Mucosa of gallbladder (tissue), 1 donor: ENCODE measurements at regions not wholly inside any gene's neighbourhood (a gene's known extent, or its start where the extent isn't known, plus 50 kb on each side); places are given as distances from the start of the nearest gene placed in this dataset.

Experiments
- DNase-seq: peaks from one replicate; pipeline ENCODE4 v3.0.0-alpha.2; 2020; ENCODE audit warnings: low spot score
- donor health status: DM: no; HTN: no; CAD: no.

- no peak for DNase-seq
These were observed 387.6 kb downstream of the ELAVL2 start for GRCh38 chr9:23438299-23438907.

DNA sequence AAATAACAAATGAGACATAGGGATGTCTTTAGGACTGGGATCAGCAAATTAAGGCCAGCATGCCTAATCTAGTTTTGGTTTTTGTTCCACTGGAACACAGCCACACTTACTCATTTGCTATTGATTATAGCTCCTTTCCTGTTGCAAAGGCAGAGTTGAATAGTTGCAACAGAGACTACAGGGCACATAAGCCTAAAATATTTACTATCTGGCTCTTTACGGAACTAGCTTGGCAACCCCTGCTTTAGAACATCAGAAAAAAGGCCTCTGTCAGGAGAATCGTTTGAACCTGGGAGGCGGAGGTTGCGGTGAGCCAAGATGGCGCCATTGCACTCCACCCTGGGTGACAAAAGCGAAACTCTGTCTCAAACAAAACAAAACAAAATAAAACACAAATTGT, 384.8 kb downstream of the ELAVL2 start:
- no peak for DNase-seq

DNA sequence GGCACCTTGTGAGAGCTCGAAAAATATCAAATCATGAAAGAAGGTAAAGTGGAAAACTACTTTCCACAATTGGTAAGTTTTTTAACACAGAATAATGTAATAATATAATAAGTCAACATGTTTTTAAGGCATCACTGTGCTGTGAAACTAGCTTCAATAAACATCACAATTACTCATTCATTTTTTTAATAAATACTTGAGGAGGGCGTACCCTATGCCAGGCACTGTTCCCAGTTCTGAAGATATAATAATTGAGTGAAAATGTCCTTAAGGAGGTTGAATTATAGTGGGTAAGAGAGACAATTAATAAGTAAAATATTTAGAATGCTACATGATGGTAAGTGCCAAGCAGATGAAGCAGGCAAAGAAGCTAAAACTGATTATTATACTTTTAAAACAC, 381.4 kb downstream of the ELAVL2 start:
- no peak for DNase-seq

DNA sequence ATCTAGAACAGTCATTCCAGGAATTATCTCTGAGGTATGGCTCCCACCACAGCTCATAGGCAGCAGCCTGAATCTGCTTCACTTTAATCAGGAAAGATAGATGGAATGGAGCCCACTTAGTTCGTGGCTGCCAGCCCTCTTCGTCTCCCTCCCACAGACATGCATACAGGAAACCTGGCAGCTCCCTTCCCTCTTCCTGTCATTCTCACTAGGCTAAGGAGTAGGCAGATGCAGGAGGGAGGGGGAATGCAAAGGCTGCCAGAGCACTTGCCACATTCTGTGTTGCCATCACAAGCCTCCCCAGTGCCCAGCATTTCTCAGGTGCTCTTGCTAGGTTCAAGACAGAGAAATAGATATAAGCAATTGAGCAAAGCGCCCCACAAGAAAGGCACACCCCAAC, 378.9 kb downstream of the ELAVL2 start:
- DNase-seq, result no peak

- no peak for DNase-seq
These were observed 378.1 kb downstream of the ELAVL2 start for GRCh38 chr9:23447944-23448343.

DNA sequence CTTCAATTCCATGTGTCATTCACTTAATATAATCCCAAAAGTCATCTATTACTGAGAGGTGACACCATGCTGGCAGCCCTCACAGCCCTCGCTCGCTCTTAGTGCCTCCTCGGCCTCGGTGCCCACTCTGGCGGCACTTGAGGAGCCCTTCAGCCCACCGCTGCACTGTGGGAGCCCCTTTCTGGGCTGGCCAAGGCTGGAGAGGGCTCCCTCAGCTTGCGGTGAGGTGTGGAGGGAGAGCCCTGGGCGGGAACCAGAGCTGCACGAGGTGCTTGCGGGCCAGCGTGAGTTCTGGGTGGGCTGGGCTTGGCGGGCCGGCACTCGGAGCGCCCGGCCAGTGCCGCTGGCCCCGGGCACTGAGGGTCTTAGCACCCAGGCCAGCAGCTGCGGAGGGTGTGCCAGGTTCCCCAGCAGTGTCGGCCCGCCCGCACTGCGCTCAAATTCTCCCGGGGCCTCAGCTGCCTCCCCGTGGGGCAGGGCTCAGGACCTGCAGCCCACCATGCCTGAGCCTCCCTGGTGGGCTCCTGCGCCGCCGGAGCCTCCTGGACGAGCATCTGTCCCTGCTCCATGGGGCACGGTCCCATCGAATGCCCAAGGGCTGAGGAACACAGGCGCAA, 374.1 kb downstream of the ELAVL2 start:
- DNase-seq, result no peak

DNA sequence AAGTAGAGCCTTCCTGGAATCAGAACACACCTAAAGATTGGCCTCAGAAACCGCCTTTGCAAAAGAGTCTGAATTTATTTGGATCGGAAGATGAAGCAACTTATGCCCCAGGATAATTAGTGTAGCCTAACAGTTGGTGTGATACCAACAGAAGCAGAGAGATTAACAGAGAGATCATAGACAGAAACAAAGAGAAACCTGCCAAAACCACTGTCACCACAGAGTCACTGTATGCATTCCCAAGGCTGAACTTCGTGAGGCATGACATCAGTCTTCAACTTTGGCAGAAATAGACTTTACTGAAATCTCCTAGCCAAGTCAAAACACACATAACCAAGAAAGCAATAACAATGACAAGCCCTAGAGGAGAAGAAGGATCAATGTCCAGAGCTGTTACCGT, 361.8 kb downstream of the ELAVL2 start:
- no peak for DNase-seq

GRCh38 chr9:23467276-23467675, 358.8 kb downstream of the ELAVL2 start:
- DNase-seq, result no peak

- no peak for DNase-seq
These were observed 348.1 kb downstream of the ELAVL2 start for GRCh38 chr9:23477908-23478307.

DNA sequence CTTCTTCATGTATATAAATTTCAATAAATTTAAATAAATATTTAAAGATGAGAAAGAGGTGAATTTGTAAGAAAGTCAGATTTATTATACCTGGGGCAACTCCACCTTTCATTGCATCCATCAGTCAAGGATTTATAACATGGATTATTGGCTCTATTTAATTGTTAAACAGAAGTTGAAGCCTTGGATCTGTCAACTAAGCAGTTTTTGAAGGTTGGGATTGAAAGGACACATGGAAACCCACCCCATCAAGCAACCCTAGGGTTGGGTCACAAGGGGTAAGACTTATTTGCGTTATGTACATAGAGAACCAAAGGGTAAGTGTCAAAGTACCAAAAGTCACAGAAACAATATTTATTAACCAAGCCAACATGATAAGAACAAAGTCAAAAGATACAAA, 342.5 kb downstream of the ELAVL2 start:
- no peak for DNase-seq

- peak; percentile 46 for DNase-seq
These were observed 333.7 kb downstream of the ELAVL2 start for GRCh38 chr9:23492126-23493002.

GRCh38 chr9:23493219-23493618, 332.8 kb downstream of the ELAVL2 start:
- no peak for DNase-seq

- DNase-seq, result no peak
These were observed 329.4 kb downstream of the ELAVL2 start for GRCh38 chr9:23496489-23497136.

DNA sequence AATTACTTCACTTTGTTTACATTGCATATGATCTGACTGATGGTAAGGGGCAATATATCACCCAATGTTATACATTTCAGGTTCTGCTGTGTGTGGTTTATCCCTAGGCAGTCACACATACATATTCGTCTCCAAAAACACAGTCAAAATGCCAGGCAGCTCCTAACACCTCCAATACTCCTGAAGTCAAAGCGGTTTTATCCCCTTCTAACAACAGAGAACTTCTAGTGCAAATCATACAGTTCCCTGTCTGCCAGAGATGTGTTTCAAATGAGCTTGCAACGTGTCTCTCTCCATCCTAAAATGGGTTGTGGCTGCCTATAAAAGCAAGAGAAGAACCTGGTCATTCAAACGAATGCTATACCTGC, 328.9 kb downstream of the ELAVL2 start:
- DNase-seq, result no peak

DNA sequence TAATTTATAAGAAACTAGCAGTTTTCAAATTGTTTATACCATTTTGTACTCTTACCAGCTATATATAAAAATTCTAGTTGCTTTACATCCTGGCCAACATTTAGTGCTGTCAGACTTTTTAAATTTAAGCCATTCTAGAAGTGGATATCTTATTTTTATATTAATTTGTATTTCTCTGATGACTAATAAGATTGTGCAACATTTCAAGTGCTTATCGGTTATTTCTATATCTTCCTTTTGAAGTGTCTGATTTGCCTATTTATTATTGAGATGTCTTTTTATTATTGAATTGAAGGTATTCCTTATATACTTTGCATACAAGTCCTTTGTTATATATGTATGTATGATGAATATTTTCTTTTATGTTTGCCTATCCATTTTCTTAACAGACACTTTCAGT, 324.0 kb downstream of the ELAVL2 start:
- no peak for DNase-seq

- no peak for DNase-seq
These were observed 303.1 kb downstream of the ELAVL2 start for GRCh38 chr9:23522952-23523351.

DNA sequence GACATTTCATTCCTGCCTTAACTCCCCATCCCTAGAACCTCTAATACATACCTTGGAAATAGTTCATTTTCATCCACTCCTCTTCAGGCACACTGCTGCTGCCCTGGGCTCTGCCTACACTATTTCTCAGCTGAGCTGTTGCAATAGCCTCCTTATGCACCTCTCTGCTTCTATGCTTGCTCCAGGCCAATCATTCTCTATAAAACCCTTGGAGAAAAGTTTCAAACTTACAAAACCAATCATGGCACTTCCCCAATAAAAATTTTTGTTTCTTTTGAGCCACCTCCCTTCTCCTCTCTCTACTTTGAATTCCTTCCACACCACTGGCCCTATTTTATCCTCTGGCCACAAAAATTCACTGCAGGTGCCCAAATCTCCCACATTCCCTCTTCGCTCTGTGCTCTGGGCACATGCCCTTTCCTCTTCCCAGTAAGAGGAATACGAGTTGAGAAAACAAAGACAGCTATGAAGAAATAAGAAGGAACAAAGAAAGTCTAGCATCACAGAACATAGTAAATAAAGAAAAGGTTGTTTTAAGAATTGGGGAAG, 301.4 kb downstream of the ELAVL2 start:
- no peak for DNase-seq

DNA sequence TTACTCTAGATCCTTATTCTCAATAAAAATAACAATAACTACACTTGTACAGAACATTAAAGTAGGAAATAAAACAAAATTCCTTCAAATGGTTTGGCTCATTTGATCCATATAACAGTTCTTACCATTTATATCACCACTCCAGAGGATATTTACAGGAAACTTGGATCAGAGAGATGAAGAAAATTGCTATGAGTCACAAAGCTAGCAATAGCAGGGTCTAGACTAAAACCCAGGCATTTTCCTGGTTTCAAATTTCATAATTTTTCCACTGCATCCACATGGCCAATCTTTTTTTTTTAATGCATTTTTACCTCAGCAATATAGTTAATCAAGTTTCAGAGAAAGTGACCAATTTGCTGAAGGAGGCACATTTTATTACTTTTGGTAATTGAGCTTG, 299.2 kb downstream of the ELAVL2 start:
- no peak for DNase-seq

- no peak for DNase-seq
These were observed 293.8 kb downstream of the ELAVL2 start for GRCh38 chr9:23532282-23532681.

DNA sequence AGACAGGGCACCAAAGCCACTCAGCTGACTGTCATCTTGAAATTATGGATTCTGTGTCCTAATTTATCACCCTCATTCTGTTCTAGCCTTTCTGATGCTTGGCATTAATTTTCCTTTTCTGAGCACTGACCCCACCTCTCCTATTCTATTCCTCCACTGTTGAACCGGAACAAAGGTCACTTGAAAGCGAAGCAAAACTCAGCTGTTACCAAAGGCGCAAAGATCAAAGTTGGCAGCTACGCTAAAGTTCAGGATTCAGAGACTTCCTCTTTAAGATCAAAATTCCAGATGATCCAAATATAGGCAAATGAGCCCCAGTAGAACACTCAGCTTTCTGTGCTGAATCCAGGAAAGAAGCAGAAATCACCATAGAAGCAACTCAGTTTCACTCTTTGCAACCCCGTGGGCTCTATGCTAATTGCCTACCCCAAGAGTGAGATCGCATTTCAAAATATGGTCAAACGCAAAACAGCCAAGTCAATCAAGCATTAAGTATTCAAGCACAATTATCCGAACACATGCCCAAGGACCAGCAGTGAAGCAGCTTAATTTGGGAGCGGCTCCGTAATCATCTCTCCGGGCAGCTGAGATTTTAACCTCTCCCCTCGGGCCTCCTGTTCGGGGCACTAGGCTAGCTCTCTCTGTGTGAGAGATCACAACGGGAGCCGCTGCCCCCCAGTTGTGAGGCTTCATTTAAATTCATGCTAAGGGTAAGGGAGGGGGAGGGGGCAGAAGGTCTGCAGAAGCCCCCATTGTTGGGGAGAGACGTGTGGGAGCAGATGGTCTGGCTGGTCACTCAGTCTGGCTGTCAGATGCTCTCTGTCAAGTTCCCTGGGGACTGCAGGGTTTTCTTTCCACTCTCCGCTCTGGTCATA, 288.6 kb downstream of the ELAVL2 start:
- peak; percentile 11 for DNase-seq

- no peak for DNase-seq
These were observed 288.0 kb downstream of the ELAVL2 start for GRCh38 chr9:23538067-23538402.
